ENCODE measurements at regions not wholly inside any gene's neighbourhood (a gene's known extent, or its start where the extent isn't known, plus 50 kb on each side); places are given as distances from the start of the nearest gene placed in this dataset.
A peak's percentile ranks its signal among the peaks of the same experiment; 100 is the strongest.

DNA sequence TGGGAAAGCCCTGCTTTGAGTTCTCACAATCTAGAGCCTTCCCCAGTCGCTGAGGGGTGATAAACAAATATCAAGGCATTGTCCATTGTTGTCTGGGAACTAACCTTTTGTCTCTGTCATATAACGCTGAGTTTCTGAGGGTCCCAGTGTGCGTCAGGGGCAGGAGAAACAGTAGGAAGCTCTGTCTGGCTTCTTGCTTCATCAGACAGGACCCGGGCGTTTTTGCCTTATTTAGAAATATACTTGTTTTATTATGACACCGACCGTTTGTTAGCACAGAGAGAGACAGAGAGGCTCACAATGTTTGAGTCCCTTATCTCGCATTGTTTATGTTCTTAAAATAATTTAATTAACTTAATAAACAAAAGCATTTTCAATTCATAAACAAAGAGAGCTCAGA lies 204.9 kb upstream of the GAS1 start:
- DNase-seq (ENCODE audit: low read depth): no peak

DNA sequence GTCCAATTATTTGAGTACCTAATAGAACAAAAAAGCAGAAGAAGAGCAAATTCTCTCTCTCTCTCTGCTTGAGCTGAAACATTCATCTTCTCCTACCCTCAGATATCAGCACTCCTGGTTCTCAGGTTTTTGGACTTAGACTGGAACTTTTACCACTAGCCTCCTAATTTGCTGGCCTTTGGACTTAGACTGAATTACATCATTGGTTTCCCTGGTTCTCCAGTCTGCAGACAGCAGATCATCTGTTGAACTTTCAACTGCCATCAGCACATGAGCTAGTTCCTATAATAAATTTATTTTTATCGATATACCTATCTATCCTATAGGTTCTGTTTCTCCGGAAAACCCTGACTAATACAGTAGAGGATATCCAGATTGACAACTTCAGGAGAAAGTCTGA lies 208.9 kb upstream of the GAS1 start:
- no peak for DNase-seq (ENCODE audit: low read depth)

DNA sequence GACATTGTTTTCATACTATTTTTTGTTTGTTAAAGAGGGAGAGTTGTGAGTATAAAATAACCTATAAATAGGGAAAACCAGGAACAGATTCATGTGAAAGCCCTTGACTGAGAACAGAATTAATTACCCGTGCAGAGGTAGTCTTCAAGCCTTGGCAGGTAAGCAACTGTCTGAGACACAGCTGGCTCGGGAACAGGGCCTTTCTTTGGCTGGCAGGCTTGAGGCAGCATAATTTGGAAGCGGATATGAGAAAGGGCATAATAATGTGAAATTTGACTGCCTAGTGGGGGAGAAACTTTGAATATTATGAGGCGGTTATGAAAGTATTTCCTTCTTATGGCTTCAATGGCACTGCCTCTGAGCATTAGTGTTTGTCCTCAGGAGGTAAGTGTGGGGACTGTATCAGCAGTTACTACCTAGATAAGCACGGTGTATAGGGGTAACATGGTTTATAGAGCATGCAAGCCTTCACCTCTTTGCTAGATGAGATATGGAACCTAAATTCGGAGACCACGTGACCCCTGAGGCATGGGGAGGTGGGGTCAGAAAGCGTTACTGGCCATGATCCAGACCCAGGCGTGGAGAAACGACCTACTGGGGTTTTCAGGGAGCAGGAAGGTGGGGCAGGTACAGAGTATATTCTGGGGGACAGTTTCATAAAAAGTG lies 210.2 kb upstream of the GAS1 start:
- DNase-seq (ENCODE audit: low read depth): peak; percentile 83

DNA sequence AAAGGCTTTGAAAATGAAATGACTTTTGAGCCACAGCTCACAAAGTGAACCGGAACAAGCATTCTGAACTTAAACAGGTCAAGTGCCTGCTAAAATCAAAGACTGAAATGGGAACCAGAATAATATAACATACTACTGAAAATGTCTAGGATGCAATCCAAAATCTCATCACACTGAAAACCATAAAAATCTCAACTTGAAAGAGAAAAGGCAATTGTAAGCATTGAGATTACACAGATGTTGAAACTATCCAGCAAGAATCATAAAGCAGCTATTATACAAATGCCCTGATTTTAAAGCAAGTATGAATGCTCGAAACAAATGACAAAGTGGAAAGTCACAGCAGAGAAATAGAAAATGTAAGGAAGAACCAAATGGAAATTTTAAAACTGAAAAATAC lies 211.5 kb upstream of the GAS1 start:
- no peak for DNase-seq (ENCODE audit: low read depth)

DNA sequence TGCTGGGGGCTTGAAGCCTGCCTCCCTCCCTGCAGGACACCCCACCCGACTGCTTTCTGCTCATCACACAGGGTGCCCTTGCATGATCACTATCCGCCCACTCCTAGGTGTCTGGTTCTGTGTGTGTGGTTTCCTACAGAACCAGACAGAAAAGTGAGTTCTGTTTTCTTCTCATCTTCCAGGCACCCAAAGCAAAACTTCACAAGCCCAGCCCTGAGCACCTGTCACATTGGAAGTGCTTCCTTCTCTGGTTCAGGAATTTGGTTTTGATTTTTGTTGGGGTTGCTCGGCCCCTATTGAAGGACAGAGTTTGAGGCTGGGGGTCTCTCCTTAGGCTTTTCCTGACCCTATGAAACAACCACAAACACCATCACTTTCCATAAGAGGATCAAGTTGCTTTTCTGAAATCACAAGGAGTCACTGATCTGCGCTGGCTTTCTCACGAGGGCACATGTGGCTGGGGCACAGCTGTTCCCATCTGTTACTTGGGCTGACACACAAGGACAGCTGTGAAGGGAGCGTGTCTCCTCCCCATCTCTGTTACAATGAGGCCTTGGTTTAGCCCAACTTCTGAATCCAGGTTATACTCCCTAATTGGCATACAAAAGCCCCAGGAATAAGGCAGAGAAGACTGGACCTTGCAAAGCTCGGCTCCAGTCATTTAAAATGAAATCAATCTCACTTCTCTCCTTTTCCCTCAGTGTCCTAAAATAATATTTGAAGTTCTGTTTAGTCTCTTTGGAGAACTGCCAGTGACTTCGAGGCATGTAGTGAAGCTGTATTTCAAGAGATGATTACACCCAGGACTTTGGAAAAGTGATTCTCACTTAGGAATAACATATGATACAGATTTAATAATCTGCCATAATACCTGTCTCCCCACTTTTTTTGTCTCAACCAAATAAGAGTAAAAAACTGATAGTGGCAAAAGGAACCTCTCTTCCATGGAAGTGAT lies 213.1 kb upstream of the GAS1 start:
- DNase-seq (ENCODE audit: low read depth): no peak

DNA sequence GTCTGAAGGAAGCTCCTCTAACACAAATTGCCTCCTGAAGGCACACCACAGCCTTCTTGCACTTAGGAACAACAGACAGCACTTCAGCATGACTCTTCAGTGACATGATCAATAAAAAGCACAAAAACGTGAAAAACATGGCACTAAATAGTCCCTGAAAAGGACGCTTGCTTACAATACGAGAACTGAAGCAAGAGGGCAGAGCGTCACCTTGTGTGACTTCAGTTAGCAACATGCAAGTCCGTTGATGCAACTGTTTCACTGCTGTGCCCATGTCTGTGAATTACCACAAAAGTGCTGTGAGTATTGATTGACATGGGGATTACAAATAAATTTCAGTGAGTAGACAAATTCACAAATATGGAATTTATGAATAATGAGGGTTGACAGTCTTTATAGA lies 219.9 kb upstream of the GAS1 start:
- no peak for DNase-seq (ENCODE audit: low read depth)

DNA sequence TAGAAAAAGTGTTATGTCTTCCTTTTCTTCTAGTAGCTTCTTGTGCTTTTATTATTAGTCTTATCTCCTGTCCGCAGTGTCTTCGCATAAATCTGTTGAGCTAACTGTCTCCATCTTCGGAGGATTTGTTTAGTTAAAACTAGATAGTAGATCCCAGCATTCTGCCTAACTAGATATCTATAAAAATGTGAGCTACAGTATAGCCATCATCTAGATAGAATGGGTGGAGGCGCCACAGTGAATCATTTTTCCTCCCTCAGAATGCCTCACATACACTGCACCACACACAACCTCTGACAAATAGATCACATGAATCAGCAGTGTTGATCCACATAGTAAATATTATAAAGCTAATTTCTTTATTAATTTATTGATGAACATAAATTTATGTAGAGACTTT lies 220.3 kb upstream of the GAS1 start:
- DNase-seq (ENCODE audit: low read depth): no peak

DNA sequence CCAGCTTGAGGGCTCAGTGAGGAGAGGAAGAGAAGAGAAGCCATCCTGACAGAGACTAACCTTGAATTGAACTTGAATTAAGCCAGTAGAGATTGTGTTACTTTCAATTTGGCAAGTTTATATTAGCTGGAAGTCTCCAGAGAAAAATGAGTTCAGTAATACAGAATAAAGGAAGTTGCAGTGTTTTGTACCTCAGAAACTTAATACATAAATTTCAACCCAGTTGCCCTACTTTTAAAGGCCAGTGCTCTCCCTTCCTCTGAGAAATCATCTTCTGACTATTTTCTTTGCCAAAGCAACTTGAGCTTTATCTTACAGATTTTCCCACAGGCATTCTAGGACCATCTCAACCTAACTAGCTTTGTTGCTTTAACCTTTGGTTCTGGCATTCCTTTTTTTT lies 231.0 kb upstream of the GAS1 start:
- DNase-seq (ENCODE audit: low read depth): no peak

DNA sequence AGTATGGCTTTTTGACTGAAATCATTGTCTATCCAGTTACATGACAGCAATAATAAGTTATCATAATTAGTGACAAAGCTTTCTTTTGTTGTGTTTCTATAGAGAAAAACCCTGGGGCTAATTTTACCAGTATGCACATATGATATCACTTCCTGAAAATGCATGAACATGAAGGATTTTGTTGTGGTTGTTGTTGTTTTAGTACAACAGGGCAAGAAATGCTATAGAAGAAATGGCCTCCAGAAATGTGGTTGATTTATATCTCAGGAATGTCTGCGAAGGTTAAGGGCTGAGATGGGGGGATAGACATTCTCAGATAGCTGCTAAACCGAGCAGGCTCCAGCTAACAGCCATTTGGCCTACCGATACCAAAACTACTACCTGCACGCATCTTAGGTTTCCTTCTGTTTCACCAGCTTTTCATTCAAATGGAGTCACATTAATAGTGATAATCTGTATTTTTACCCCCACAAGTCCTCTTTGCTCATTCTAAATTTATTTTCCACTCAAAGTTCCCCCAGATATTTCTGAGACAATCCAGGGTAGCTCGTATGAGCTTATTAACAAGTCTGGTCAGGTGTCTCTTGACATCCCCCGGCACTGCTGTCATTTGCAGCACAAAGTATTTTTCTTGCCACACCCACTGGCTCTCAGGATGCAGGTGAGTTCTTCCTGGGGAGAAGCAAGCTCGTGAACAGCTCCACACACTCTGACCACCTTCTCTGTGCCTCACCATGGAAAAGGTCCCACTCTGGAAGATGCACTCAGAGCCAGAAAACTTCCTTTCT lies 232.4 kb upstream of the GAS1 start:
- no peak for DNase-seq (ENCODE audit: low read depth)

DNA sequence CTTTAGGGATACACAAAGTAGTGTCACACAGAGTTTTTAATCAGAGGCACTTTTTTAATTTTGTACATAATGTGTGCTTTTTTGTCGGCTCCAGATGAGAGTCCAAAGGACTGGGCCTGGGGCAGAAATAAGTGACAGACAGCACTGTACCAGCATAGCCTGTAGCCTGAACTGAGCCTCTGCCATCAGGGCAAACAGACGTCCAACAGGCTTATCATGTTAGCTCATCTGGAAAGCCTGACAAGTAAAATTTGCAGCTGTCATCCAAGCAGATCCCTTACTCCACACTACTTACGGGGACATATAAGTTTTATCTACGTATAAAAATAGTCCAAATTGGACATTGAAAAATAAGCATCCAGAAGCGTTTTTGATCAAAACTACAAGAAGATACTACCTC lies 233.1 kb upstream of the GAS1 start:
- no peak for DNase-seq (ENCODE audit: low read depth)

DNA sequence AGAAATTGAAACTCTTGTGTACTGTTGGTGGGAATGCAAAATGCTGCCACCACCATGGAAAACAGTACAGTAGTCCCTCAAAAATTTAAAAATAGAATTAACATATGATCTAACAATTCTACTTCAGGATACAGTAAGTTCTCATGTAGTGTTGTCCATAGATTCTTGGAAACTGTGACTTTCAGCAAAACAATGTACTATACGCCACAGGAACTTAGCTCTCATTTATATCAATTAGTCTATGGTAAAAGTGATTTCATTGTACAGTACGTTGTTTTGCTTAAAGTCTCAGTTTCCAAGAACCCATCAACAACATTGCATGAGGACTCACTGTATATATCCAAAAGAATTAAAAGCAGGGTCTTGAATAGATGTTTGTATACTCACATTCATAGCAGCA lies 233.5 kb upstream of the GAS1 start:
- no peak for DNase-seq (ENCODE audit: low read depth)

DNA sequence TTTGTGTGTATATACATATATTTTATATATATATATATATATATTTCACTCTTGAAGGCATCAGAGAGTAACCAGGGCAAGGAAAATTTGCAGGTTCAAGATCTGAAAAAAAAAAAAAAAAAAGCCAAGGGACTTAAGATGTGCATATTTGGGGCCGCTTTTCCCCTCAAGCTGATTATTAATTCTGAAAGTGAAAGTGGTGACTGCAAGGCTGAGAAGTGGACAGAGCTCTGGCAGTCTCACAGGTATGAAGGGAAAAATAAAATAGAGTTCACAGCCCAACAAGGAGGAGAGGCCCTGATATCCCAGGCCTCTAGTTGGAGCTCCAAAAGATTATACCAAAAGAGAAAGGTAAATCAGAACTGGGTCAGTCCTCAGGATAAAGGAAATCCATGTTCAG lies 234.4 kb upstream of the GAS1 start:
- no peak for DNase-seq (ENCODE audit: low read depth)

DNA sequence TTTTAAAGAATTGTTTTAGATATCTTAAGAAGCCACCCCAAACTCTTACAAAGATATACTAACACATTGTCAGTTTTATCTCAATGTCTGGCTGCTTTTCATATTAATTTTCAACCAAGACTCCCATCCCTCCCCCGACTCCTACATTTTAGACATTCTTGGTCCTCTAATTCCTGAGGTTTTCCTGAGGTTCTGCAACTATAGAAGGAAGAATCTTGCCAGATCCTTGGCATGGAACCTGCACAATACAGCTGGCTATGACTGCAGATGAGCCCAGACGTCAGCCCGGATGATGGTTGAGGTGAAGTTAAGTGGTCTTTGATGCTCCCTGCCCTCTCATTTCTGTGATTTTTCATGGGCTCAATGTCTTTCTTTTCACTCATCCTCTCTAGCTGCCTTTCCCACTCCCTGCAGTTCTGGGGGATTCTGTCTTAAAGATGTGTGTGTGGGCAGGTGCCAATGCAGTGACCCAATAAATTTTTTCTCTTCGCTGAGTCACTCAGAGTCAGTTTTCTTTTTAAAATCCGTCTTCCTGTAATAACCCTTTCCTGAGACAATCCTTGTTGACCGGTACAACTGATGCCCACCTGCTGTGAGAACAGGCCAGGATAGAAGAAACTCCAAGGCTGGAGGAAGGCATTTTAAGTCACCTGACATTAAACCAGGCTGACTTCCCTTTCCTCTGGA lies 237.8 kb upstream of the GAS1 start:
- peak; percentile 32 for DNase-seq (ENCODE audit: low read depth)

DNA sequence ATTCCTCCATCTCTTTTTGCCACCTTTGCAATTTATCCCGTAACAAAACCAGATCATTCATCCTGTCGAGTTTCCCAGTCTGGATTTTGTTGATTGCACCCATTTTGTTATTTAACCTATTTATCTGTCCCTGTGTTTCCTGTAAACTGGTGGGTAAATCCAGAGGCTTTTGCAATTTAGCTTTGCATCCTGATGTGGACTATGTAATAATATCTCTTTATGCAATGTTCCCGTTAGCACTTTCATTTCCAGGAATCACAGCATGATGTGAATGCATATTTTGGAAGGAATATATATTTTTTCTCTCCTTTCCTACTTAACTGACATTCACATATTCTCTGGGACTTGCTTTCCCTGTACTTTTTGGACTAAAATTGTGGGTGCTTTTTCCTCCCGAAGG lies 240.3 kb upstream of the GAS1 start:
- DNase-seq (ENCODE audit: low read depth): no peak

DNA sequence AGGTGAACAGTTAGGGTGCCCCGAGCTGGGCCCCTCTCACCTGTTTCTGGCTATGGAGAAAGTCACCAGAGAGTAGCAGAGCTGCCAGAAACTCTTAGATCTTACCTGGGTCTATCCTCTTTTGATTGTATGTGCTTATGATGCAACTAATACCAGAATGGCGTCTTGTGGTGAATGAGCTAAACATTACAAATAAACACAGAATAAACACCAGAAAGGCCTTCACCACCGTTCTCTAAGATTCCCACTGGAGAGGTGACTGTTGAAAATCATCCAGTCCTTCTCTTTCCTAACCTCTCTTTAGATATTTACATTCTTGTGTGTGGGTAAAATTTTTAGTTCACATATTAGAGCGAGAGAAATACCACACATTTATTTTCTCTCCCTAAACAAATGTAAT lies 241.7 kb upstream of the GAS1 start:
- no peak for DNase-seq (ENCODE audit: low read depth)

DNA sequence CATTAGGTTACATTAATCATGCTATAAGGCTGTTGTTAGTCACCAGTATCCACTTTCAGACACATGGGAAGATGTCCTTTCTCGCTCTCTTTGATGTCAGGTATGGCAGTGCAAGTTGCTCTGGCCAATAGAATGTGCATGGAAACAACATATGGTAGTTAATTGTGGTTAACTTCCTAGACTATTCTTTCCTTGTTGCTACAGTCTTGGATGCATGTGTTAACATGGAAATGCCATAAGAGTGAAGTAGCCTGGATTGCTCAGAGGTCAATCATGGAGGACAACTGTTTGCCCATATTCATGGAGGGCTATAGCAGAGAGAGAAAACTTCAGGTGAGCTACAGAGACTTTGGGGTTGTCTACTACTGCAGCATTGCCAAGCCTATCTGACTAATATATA lies 245.8 kb upstream of the GAS1 start:
- no peak for DNase-seq (ENCODE audit: low read depth)

DNA sequence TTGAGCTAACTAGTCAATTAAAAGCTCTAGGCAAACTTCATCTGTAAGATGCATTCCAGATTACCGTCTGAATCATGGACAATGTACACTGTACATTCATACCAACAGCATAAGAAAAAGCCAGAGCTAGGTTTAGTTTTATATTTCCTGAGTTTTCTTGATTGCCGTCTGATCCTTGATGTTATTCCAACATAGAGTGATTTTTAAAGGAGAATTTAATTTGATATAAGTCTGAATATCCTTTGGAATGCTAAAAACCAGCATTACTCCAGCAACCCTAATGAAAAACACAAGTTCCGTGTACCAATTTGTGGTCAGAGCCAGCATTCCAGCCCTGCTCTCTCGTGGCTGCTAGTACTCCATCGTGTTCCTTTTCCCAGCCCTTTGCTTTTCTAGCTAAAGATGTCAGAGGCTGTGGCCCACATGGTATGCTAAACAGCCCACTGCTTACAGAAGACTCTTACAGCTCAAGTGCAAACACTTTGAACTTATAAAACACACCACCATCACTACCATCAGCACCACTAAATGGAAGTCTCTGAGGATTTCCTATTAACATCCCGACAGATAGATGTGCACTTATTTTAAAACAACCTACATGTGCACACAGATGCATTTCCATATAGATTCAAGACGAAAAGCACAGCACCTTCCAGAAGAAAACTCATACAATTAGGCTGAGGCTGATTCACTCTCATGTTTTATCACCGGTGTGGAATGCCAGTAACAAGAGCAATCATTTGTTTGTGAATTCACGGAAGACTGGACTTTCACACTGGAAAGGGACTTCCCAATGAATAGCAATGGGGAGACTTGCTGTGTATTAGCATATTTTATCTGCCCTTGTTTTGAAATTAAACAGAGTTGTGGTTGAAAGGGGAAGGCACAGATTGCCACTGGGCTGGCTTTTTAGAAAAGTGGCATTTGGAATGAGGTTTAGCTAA lies 246.9 kb upstream of the GAS1 start:
- peak; percentile 90 for DNase-seq (ENCODE audit: low read depth)

DNA sequence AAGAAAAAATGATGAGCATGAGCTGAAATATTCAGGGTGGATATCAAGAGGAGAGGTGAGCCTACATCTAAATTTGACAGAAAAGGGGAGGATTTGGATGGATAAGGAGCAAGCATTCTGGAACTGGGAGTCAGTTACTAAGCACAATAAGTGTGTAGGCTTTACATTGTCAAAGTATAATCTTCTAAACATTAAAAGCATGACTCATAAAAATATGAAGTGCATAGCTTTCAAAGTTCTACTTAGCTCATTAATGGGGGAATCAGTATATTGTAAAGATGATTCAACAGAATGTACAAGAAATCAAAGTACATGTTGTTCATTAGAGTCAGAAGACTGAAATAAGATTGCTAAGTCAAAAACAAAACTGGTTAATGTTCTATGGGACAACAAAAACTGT lies 248.0 kb upstream of the GAS1 start:
- DNase-seq (ENCODE audit: low read depth): no peak

DNA sequence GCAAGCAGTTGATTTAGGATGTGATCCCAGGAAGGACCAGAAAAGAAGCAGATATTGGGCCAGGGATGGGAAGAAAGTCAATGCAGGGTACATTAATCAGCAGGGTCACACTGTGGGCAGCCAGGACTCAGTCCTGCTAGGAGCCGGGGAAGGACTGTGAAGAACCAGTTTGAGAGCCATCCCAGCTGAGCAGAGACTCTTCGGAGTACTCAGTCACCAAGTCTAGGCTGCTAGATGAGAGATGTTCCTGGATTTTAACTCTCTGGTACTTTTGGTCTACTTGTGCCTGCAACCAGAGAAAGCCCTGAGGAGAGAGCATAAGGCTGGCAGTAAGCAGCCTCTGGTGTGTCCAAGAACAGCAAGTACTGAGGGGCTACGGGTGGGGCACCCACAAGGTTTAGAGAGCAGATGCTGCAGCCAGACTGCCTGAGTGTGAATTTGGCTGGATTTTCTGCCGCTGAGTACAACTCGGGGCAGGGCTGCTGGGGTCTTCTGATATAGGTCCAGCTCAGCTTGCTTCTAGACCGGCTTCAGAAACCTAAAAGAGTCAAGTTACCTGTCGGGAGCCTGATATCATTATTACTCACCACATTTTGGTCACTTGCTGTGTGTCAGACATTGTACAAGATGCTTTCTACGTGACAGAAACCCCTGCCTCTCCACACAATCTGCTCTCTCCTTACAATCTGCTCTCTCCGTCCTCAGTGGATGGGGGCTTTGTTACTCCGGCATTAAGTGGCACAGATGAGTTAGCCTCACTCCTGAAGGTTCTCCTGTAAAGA lies 250.2 kb upstream of the GAS1 start:
- DNase-seq (ENCODE audit: low read depth): no peak

DNA sequence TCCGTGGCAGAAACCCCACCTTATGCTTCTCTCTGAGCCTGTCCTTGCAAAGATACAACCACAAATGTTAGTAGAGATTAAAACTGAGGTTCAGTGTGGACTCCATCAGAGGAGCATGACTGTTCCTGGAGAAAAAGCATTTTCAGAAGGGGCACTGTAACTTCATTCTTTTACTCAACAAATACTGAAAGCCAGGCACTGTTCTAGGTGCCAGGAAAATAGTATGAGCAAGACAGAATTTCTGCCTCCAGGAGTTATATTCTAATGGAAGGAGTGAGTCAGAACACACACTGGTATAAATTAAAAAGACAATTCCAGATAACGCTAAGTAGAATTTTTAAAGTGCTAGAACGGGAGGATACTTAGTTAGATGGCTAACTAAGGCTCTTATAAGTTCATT lies 251.4 kb upstream of the GAS1 start:
- DNase-seq (ENCODE audit: low read depth): no peak

All from Daoy (cell line).